ENCODE measurements at regions not wholly inside any gene's neighbourhood (a gene's known extent, or its start where the extent isn't known, plus 50 kb on each side); places are given as distances from the start of the nearest gene placed in this dataset.

DNA sequence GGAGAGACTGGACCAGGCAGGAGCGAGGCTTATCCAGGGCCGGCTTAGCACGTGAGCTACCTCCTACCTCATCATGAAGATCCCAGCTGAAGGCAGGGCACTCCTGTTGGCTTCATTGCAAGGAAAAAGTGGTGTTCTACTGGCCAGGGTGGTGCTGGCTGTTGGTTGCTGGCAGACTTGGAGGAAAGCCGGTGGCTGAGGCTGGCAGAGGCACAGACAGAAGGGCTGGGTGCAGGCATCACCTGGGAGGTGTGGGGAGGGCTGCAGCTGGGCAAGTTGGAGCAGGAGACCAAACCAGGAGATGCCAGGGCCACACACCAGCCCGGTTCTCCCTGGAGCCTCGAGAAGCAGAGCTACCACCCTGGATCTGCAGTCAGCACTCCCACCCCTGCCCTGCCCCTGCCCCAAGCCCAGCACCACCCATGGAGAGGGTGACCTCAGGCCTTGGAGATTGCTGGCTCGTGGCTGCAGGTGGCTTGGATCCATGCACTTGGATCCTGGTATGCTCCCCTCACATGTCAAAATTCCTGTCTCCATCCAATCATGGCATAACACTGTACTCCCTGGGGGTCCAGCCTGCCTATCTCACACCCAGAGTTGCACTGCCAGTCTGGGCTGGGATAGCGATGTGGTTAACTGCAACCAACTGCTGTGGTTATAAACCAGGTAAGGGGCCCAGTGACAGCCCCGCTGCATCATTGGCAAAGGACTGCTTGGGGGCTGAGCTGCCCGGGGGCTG, 49.7 kb downstream of the GLI2 start:
- Histone ChIP-seq H3K9ac (replicated peaks; ENCODE audit: extremely low read depth, insufficient read depth, low read length) (no peak overlapping the region), H3K4me1 (ENCODE audit: control insufficient read depth, extremely low read depth, insufficient read depth, low read length) (peaks cover 8% of the 10 kb centered on the region), H3K27ac (ENCODE audit: insufficient read depth, low read depth, low read length) (no peak overlapping the region), H3K36me3 (ENCODE audit: control insufficient read depth in 2 of 2, extremely low read depth in 1 of 2, insufficient read depth in 2 of 2, low read length in 2 of 2) (no peaks in the 10 kb centered on the region), H3K4me3 (replicated peaks in 1 of 3; ENCODE audit: insufficient read depth in 1 of 3, low read depth in 1 of 3, low read length in 3 of 3) (no peak overlapping the region), H3K9me1 (replicated peaks; ENCODE audit: control insufficient read depth, extremely low read depth, insufficient read depth, low read length) (no peaks in the 10 kb centered on the region), H3K79me2 (ENCODE audit: control insufficient read depth, insufficient read depth, low read length) (no peaks in the 10 kb centered on the region), H3K9me3 (replicated peaks; ENCODE audit: control insufficient read depth, insufficient read depth, low read length) (no peaks in the 10 kb centered on the region), H4K20me1 (replicated peaks; ENCODE audit: control insufficient read depth, extremely low read depth, insufficient read depth, low read length) (no peaks in the 10 kb centered on the region), H3K4me2 (ENCODE audit: insufficient read depth, low read length) (no peak overlapping the region), H2AFZ (ENCODE audit: low read depth, low read length) (no peak overlapping the region), H3K27me3 (ENCODE audit: control insufficient read depth in 2 of 2, insufficient read depth in 2 of 2, low read length in 2 of 2) (peaks cover 0 to 2% of the 10 kb centered on the region in 2 experiments)
- TF ChIP-seq POLR2AphosphoS5 (IDR thresholded peaks at IDR 0.05; ENCODE audit: insufficient read depth, low read depth, low read length) (no peak), MYC (IDR thresholded peaks at IDR 0.05; ENCODE audit: low read depth, low read length) (no peak), POLR2A (IDR thresholded peaks at IDR 0.05; ENCODE audit: low read depth, low read length) (no peak), JUN (IDR thresholded peaks at IDR 0.05; ENCODE audit: borderline replicate concordance, insufficient read depth, insufficient read length, low read depth) (no peak), GATA2 (IDR thresholded peaks at IDR 0.05; ENCODE audit: insufficient read depth, insufficient read length, low read depth, low read length) (no peak), FOS (IDR thresholded peaks at IDR 0.05; ENCODE audit: borderline replicate concordance, insufficient read depth, low read length) (no peak), EZH2 (IDR thresholded peaks at IDR 0.05; ENCODE audit: borderline replicate concordance, low read depth, low read length, severe bottlenecking) (no peak)
- TF ChIP-seq, protein P1, sequence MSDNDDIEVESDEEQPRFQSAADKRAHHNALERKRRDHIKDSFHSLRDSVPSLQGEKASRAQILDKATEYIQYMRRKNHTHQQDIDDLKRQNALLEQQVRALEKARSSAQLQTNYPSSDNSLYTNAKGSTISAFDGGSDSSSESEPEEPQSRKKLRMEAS (IDR thresholded peaks at IDR 0.05; ENCODE audit: insufficient read depth, insufficient read length) = no peak
- TF ChIP-seq, protein P2, sequence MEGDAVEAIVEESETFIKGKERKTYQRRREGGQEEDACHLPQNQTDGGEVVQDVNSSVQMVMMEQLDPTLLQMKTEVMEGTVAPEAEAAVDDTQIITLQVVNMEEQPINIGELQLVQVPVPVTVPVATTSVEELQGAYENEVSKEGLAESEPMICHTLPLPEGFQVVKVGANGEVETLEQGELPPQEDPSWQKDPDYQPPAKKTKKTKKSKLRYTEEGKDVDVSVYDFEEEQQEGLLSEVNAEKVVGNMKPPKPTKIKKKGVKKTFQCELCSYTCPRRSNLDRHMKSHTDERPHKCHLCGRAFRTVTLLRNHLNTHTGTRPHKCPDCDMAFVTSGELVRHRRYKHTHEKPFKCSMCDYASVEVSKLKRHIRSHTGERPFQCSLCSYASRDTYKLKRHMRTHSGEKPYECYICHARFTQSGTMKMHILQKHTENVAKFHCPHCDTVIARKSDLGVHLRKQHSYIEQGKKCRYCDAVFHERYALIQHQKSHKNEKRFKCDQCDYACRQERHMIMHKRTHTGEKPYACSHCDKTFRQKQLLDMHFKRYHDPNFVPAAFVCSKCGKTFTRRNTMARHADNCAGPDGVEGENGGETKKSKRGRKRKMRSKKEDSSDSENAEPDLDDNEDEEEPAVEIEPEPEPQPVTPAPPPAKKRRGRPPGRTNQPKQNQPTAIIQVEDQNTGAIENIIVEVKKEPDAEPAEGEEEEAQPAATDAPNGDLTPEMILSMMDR (IDR thresholded peaks at IDR 0.05; ENCODE audit: extremely low read depth in 1 of 2, insufficient read depth in 1 of 2, low read depth in 1 of 2, low read length in 2 of 2) = no peak
- DNase-seq (ENCODE audit: low read depth, low spot score) (no peak), FAIRE-seq (no peak)
- ChIA-PET CTCF (interaction anchor here (1.2 kb wide), 1 partner anchor 89 kb away, joined by 4 read pairs; no protein-coding TSS in a partner anchor), POLR2A (no interaction called here)
- intact Hi-C loops (cut with micrococcal nuclease) = no loop called here
- dilution Hi-C loops (cut with MboI; ENCODE audit: extremely low pct_ligation_motif_present, low sequenced_read_pairs) = no loop called here
- BruUV-seq (replicated peaks) = no TSS peak
